GM13977 (cell line): ENCODE measurements at regions not wholly inside any gene's neighbourhood (a gene's known extent, or its start where the extent isn't known, plus 50 kb on each side); places are given as distances from the start of the nearest gene placed in this dataset.

Experiments used
- DNase-seq: peaks from one replicate; pipeline ENCODE4 v3.0.0; 2012; ENCODE audit warnings: low spot score
- in situ Hi-C: fragments of 300-500 bp; cut with MboI; formaldehyde crosslinking; loops from one replicate; pipeline ENCODE4 v1.12.0; 2022; ENCODE audit warnings: low sequenced_read_pairs, low pct_unique_long_range_greater_than_20kb, mixed read lengths, inconsistent platforms; ENCODE audit not compliant: unreplicated experiment
- TF ChIP-seq, protein P1 (sequence below): IDR thresholded peaks from 2 replicates; pipeline ENCODE4 v1.5.1; 2012; ENCODE audit warnings: mild to moderate bottlenecking, control low read depth; ENCODE audit not compliant: insufficient read depth; ENCODE audit errors: extremely low read depth, missing control alignments

DNA sequence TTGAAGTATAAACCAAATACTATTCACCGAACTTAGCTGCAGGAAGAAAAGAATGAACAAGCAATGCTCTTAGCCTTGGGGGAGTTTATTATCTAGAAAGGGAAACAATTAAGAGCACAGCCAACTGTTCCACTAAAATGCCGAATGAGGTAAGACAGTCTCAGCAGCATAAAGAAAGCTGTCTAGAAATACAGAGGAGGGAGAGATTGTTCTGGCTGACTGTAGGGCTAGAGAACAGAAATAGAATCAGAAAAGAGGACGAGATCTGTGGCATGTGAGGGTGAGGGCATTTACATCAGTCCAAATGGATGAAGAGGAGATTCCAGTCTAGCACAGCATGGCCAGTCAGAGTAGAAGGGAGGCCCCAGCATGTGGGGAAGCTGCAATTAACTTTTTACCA is 56.8 kb upstream of the TNFRSF19 start:
- TF ChIP-seq, protein P1, sequence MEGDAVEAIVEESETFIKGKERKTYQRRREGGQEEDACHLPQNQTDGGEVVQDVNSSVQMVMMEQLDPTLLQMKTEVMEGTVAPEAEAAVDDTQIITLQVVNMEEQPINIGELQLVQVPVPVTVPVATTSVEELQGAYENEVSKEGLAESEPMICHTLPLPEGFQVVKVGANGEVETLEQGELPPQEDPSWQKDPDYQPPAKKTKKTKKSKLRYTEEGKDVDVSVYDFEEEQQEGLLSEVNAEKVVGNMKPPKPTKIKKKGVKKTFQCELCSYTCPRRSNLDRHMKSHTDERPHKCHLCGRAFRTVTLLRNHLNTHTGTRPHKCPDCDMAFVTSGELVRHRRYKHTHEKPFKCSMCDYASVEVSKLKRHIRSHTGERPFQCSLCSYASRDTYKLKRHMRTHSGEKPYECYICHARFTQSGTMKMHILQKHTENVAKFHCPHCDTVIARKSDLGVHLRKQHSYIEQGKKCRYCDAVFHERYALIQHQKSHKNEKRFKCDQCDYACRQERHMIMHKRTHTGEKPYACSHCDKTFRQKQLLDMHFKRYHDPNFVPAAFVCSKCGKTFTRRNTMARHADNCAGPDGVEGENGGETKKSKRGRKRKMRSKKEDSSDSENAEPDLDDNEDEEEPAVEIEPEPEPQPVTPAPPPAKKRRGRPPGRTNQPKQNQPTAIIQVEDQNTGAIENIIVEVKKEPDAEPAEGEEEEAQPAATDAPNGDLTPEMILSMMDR, result no peak
- no peak for DNase-seq
- in situ Hi-C loops, result no loop called here

DNA sequence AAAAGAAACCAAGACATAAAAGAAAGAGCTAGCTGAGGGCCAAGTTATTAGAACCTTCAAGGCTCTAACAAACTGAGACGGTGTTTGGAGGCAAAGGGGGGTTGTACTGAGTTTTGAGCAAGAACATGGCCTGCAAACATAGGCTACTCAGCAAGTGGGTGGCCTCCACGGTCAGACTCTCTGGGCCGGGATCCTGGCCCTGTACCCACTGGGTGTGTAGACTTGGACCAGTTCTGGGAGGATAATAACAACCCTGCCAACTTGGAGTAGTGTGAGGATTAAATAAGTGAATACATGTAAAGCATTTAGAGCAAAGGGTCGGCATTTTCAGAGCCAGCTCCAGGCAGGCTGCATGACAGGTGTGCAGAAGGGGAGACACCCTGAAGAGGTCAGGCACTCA is 56.1 kb upstream of the TNFRSF19 start:
- DNase-seq, result no peak
- TF ChIP-seq, protein P1, result no peak
- in situ Hi-C loops, result no loop called here

DNA sequence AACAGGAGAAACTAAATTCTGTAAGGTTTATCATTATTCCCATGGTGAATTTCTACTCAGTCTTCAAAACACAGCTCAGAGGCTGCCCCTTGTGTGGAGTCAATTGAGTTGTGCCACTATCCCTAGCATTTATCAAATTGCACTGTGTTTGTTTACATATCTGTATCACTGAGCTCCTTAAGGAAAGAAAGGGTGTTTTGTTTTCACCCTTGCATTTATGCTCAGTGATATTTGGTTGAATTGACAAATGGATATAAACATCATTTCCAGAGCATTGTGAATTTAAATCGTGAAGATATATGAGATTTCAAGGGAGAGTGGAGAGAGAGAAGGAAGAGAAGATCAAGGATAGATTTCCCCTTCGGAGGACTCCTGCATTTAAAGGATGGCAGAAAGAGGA is 55.1 kb upstream of the TNFRSF19 start:
- TF ChIP-seq, protein P1, result no peak
- in situ Hi-C loops, result no loop called here
- no peak for DNase-seq

DNA sequence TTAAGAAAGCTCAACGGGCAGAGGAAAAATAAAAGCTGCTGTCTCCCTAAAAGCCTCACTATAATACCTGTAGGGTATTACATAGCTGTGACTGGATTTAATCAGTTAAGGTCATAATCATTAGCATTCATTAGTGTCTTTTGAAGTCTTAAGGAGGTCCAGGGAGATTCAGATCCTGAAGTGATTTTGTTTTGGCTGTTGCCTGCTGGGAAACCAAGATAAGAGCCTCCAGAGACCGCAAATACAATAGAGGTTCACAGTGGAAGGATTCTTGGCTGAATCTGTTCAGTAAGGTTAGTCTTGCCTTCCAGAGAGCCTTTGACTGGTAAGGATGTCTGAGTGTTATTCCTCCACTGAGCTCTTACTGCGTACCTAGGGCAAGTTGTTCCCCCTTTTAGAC is 54.0 kb upstream of the TNFRSF19 start:
- TF ChIP-seq, protein P1, result no peak
- in situ Hi-C loops, result no loop called here
- no peak for DNase-seq

DNA sequence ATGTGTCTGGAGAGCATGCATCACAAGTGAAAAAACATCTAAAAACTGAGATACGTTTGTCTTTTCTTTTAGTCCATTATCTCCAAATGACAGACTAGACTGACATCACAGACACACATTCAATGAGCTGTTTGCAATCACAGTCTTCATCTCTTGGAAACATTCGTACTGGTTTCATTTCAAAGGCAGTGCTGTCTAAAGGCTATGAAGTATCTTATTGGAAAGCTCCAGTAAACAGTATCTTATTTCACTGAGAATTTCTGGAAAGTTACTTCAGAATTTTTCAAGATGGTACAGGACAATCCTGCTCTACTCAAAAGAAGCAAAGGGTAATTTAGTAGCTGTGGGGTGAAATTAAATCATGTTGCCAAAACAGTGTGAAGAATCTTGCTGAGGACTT is 53.5 kb upstream of the TNFRSF19 start:
- TF ChIP-seq, protein P1, result no peak
- in situ Hi-C loops, result no loop called here
- DNase-seq, result no peak

DNA sequence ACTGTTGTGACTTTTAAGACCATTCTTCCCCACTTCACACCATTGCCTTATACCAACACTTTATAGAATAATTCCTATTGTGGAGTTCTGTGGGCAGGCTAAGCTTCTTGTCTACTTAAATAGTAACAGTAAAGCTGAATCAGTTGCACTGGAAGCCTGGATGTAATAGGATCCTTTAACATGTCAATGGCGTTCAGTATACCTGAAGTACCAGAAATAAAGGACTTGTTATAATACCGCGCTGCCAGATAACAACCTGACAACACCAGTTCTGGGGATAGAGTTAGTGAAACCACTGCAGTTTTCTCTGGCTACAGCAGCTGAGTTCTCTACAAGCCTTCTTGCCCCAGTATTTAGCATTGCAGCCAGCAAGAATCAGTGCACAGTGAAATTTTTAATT is 52.0 kb upstream of the TNFRSF19 start:
- no peak for DNase-seq
- in situ Hi-C loops, result no loop called here
- TF ChIP-seq, protein P1, result no peak
